AG09319 (cell line): ENCODE measurements at regions not wholly inside any gene's neighbourhood (a gene's known extent, or its start where the extent isn't known, plus 50 kb on each side); places are given as distances from the start of the nearest gene placed in this dataset.

Source experiments
- DNase-seq: peaks from one replicate; pipeline ENCODE4 v3.0.0-alpha.2; 2010; ENCODE audit warnings: low read depth; ENCODE audit errors: extremely low read depth
- CTCF ChIP-seq: IDR thresholded peaks from 2 replicates; pipeline ENCODE4 v1.5.1; 2011; ENCODE audit warnings: low read depth, mild to moderate bottlenecking, inconsistent platforms, low read length, moderate library complexity

- no peak for DNase-seq
- no peak for TF ChIP-seq CTCF
Observed at GRCh38 chr10:105545101-105545500, 904.0 kb downstream of the SORCS3 start.

DNA sequence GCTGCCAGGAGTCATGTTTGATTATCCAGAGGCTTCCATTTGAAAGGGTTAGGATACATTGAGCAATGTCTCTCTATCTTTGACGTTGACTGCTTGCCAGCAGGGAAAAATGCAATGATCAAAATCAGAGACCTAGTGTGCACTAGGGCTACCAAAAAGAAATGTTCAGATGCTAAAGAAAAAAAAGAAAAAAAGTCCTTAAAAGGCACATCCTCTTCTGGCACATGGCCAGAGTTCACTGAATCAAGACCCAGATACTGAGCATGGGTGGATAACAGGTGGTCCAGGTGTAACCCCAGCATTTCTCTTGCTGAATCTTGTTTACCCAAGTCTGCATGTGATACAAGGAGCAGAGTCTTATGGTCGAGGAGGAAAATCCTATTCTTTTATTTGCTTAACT, 899.3 kb downstream of the SORCS3 start:
- TF ChIP-seq CTCF, result no peak
- DNase-seq, result no peak

GRCh38 chr10:105538874-105539273, 897.8 kb downstream of the SORCS3 start:
- TF ChIP-seq CTCF, result no peak
- DNase-seq, result no peak

GRCh38 chr10:105535478-105535877, 894.4 kb downstream of the SORCS3 start:
- no peak for TF ChIP-seq CTCF
- no peak for DNase-seq

GRCh38 chr10:105534086-105534485, 893.0 kb downstream of the SORCS3 start:
- TF ChIP-seq CTCF, result no peak
- DNase-seq, result no peak

DNA sequence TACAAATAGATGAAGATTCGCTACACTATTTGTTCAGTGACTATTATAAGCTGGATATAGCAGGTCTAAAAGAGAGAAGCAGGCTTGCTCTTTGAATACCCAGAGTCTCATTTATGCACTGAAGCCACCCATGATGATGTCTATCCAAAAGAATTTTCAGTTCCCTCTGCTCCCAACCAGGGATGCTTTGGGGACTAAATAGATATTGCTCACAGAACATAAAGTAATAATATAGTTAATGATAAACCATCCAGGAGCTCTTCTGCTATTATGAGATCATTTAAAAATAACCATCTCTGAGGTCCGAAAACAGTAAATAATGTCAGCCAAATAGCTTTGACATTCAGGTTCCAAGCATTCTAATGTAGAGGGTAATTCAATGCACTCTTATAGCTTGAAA, 875.4 kb downstream of the SORCS3 start:
- DNase-seq, result no peak
- TF ChIP-seq CTCF, result no peak

- DNase-seq, result no peak
- no peak for TF ChIP-seq CTCF
Observed at GRCh38 chr10:105514106-105514505, 873.0 kb downstream of the SORCS3 start.
